ENCODE measurements at regions not wholly inside any gene's neighbourhood (a gene's known extent, or its start where the extent isn't known, plus 50 kb on each side); places are given as distances from the start of the nearest gene placed in this dataset.

- DNase-seq (ENCODE audit: insufficient read length) = no peak
- no peak for TF ChIP-seq POLR2AphosphoS5 (IDR thresholded peaks at IDR 0.05; ENCODE audit: low read depth, low read length)
- TF ChIP-seq TAF1 (IDR thresholded peaks at IDR 0.05; ENCODE audit: borderline replicate concordance, low read depth, low read length) = no peak
- TF ChIP-seq POLR2A (IDR thresholded peaks at IDR 0.05; ENCODE audit: low read depth, low read length) = no peak
- FAIRE-seq = no peak
Measured at GRCh38 chr12:28601570-28602058, 411.4 kb downstream of the CCDC91 start.

- no peak for FAIRE-seq
- no peak for TF ChIP-seq POLR2AphosphoS5 (IDR thresholded peaks at IDR 0.05; ENCODE audit: low read depth, low read length)
- no peak for TF ChIP-seq POLR2A (IDR thresholded peaks at IDR 0.05; ENCODE audit: low read depth, low read length)
- TF ChIP-seq TAF1 (IDR thresholded peaks at IDR 0.05; ENCODE audit: borderline replicate concordance, low read depth, low read length) = no peak
- DNase-seq (ENCODE audit: insufficient read length) = no peak
Measured at GRCh38 chr12:28602786-28603185, 412.5 kb downstream of the CCDC91 start.

- DNase-seq (ENCODE audit: insufficient read length) = no peak
- TF ChIP-seq POLR2AphosphoS5 (IDR thresholded peaks at IDR 0.05; ENCODE audit: low read depth, low read length) (no peak), TAF1 (IDR thresholded peaks at IDR 0.05; ENCODE audit: borderline replicate concordance, low read depth, low read length) (no peak)
- no peak for FAIRE-seq
Measured at GRCh38 chr12:28603239-28603638, 413.0 kb downstream of the CCDC91 start.

DNA sequence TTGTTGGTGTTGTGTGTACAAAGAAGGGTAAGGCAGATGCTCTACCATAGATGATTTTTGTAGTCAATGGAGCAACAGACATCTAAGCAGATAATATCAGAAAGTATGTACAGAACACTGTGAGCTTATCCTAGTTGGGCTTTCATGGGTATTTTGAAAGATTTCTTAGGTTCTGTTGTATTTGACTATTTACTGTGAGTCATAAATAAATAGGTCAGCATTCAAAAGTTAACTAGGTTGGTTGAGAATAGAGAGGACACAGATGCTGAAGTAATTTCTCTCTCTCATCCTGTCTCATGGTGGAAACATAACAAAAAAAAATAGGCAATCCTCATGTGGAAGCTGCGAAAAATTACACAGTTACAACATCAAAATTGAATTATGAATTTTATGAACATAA lies 413.5 kb downstream of the CCDC91 start:
- FAIRE-seq = no peak
- TF ChIP-seq TAF1 (IDR thresholded peaks at IDR 0.05; ENCODE audit: borderline replicate concordance, low read depth, low read length) (no peak), POLR2A (IDR thresholded peaks at IDR 0.05; ENCODE audit: low read depth, low read length) (no peak), POLR2AphosphoS5 (IDR thresholded peaks at IDR 0.05; ENCODE audit: low read depth, low read length) (no peak)
- DNase-seq (ENCODE audit: insufficient read length) = no peak

- FAIRE-seq (no peak), DNase-seq (ENCODE audit: insufficient read length) (no peak)
- TF ChIP-seq TAF1 (IDR thresholded peaks at IDR 0.05; ENCODE audit: borderline replicate concordance, low read depth, low read length) (no peak), POLR2A (IDR thresholded peaks at IDR 0.05; ENCODE audit: low read depth, low read length) (no peak), POLR2AphosphoS5 (IDR thresholded peaks at IDR 0.05; ENCODE audit: low read depth, low read length) (no peak)
Measured at GRCh38 chr12:28604240-28604639, 414.0 kb downstream of the CCDC91 start.

DNA sequence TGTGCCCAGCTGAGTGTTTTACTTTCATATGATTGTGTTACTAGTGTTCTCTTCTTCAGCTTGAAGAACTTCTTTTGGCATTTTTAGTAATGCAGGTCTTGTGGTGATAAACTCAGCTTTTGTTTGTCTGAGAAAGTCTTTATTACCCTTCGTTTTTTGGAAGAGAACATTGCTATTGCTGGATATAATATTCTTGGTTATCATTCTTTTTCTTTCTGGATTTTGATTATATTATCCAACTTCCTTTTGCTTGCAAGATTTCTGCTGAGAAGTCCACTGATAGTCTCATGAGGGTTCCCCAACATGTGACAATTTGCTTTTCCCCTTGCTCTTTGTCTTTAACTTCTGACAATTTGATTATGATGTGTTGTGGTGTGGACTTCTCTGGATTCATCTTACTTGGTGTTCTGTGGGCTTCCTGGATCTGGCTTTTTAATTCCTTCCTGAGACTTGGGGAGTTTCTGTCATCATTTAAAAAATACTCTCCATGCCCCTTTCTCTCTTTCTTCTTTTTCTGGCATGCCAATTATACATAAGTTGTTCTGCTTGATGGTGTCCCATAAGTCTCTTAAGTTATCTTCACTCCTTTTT lies 416.8 kb downstream of the CCDC91 start:
- DNase-seq (ENCODE audit: insufficient read length) = no peak
- FAIRE-seq = no peak
- no peak for TF ChIP-seq POLR2AphosphoS5 (IDR thresholded peaks at IDR 0.05; ENCODE audit: low read depth, low read length)
- TF ChIP-seq TAF1 (IDR thresholded peaks at IDR 0.05; ENCODE audit: borderline replicate concordance, low read depth, low read length) = no peak
- TF ChIP-seq POLR2A (IDR thresholded peaks at IDR 0.05; ENCODE audit: low read depth, low read length) = no peak

DNA sequence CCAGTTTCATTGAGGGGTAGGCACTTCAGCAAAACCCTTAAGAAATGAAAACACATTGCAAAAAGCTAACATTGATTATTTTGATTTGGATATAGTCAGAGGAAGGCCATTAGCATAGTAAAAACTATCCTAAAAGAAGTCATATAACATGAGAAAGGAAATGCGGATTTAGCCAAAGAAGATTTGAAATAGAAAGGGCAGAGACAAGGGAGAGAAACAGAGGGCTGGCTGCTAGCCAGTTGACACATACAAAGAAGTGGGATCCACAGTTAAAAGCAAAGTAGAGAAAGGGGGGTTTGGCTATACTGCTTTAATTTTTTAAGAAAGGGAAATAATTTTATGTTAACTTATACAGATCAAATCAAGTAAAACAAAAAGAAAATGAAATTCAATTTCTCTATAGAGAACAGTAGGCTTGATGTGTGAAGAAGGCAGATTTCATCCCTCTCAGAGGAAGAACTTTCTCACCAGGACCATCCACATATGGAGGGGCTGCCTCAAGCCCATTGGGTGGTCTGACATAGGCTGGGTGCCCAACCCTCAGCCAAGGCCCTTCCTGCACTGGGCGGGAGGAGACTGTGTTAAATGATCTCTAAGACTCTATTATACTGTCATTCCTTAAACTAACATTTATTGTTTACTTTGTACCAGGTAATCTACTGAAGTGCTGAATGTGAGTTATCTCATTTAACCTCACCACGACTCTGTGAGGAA lies 420.3 kb downstream of the CCDC91 start:
- no peak for FAIRE-seq
- no peak for DNase-seq (ENCODE audit: insufficient read length)
- no peak for TF ChIP-seq POLR2A (IDR thresholded peaks at IDR 0.05; ENCODE audit: low read depth, low read length)
- TF ChIP-seq TAF1 (IDR thresholded peaks at IDR 0.05; ENCODE audit: borderline replicate concordance, low read depth, low read length) = no peak
- no peak for TF ChIP-seq POLR2AphosphoS5 (IDR thresholded peaks at IDR 0.05; ENCODE audit: low read depth, low read length)

GRCh38 chr12:28611115-28611435 lies 420.8 kb downstream of the CCDC91 start:
- DNase-seq (ENCODE audit: insufficient read length) = no peak
- no peak for FAIRE-seq
- no peak for TF ChIP-seq TAF1 (IDR thresholded peaks at IDR 0.05; ENCODE audit: borderline replicate concordance, low read depth, low read length)
- no peak for TF ChIP-seq POLR2A (IDR thresholded peaks at IDR 0.05; ENCODE audit: low read depth, low read length)
- no peak for TF ChIP-seq POLR2AphosphoS5 (IDR thresholded peaks at IDR 0.05; ENCODE audit: low read depth, low read length)

GRCh38 chr12:28611449-28611848 lies 421.2 kb downstream of the CCDC91 start:
- FAIRE-seq (no peak), DNase-seq (ENCODE audit: insufficient read length) (no peak)
- no peak for TF ChIP-seq POLR2AphosphoS5 (IDR thresholded peaks at IDR 0.05; ENCODE audit: low read depth, low read length)
- TF ChIP-seq POLR2A (IDR thresholded peaks at IDR 0.05; ENCODE audit: low read depth, low read length) = no peak
- no peak for TF ChIP-seq TAF1 (IDR thresholded peaks at IDR 0.05; ENCODE audit: borderline replicate concordance, low read depth, low read length)

DNA sequence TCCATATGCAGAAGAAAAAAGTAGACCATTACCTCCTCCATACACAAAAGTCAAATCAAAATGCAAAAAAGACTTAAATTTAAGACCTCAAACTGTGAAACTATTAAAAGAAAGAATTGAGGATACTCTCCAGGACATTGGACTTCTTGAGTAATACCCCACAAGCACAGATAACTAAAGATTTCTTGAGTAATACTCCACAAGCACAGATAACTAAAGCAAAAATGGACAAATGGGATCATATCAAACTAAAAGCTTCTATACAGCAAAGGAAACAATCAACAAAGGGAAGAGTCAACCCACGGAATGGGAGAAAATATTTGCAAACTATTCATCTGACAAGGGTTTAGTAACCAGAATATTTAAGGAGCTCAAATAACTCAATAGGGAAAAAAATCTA lies 427.9 kb downstream of the CCDC91 start:
- FAIRE-seq (no peak), DNase-seq (ENCODE audit: insufficient read length) (no peak)

GRCh38 chr12:28618772-28619171 lies 428.5 kb downstream of the CCDC91 start:
- no peak for FAIRE-seq
- DNase-seq (ENCODE audit: insufficient read length) = no peak
- TF ChIP-seq TAF1 (IDR thresholded peaks at IDR 0.05; ENCODE audit: borderline replicate concordance, low read depth, low read length) (no peak), POLR2AphosphoS5 (IDR thresholded peaks at IDR 0.05; ENCODE audit: low read depth, low read length) (no peak), POLR2A (IDR thresholded peaks at IDR 0.05; ENCODE audit: low read depth, low read length) (no peak)

More for the DNA sequence above, 427.9 kb downstream of the CCDC91 start:
- no peak for TF ChIP-seq POLR2AphosphoS5 (IDR thresholded peaks at IDR 0.05; ENCODE audit: low read depth, low read length)
- TF ChIP-seq POLR2A (IDR thresholded peaks at IDR 0.05; ENCODE audit: low read depth, low read length) = no peak
- no peak for TF ChIP-seq TAF1 (IDR thresholded peaks at IDR 0.05; ENCODE audit: borderline replicate concordance, low read depth, low read length)

DNA sequence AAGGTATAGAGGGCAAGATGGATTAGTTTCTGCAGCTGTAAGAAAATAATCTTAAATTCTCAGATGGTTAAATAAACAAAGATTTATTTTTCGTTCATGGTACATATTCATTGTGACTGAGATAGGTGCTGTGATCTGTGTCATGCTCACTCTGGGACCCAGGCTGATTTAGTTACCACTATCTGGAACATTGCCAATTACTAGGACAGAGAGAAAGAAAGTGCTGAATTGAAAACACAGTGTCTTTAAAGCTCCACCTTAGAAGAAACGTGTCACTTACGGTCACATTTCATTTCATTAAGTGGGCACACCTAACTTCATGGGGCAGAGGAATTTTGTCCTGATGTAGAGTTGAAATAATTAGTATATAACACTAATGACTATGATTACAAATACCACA lies 430.0 kb downstream of the CCDC91 start:
- DNase-seq (ENCODE audit: insufficient read length) (no peak), FAIRE-seq (no peak)
- no peak for TF ChIP-seq TAF1 (IDR thresholded peaks at IDR 0.05; ENCODE audit: borderline replicate concordance, low read depth, low read length)
- TF ChIP-seq POLR2A (IDR thresholded peaks at IDR 0.05; ENCODE audit: low read depth, low read length) = no peak
- no peak for TF ChIP-seq POLR2AphosphoS5 (IDR thresholded peaks at IDR 0.05; ENCODE audit: low read depth, low read length)
